ENCODE measurements at regions not wholly inside any gene's neighbourhood (a gene's known extent, or its start where the extent isn't known, plus 50 kb on each side); places are given as distances from the start of the nearest gene placed in this dataset.

DNA sequence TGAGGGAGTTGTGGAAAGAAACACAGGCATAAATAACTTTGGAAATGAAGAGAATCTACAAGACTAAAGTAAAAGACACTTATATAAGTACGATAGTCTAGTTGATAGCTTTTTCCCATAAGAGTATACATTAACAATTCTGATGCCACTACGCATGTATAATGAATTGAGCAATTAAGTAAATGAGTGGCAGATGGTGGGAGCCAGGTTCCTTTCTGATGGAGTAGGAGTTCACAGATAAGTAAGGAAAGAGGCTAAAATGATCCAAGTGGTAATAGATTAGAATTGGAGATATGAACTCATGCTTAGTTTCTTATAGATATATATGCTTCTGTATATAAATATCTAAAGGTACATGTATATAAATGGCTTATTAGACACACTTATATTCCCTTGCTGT lies 368.3 kb downstream of the FAM181B start:
- no peak for DNase-seq

DNA sequence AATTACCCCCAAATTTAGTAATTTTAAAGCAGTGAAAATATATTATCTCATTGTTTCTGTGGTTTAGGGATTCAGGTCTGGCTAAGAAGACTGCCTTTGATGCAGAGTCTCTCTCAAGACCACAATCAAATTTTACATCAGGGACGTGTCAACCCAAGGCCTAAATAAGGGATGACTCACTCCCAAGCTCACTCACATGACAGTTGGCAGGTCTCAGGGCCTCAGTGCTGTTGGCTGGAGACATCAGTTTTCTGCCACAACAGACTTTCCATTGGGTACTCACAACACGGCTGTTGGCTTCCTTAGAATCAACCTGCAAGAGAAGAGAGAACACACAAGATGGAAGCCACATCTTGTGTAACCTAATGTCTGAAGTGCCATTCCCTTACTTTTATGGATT lies 377.3 kb downstream of the FAM181B start:
- DNase-seq, result no peak

DNA sequence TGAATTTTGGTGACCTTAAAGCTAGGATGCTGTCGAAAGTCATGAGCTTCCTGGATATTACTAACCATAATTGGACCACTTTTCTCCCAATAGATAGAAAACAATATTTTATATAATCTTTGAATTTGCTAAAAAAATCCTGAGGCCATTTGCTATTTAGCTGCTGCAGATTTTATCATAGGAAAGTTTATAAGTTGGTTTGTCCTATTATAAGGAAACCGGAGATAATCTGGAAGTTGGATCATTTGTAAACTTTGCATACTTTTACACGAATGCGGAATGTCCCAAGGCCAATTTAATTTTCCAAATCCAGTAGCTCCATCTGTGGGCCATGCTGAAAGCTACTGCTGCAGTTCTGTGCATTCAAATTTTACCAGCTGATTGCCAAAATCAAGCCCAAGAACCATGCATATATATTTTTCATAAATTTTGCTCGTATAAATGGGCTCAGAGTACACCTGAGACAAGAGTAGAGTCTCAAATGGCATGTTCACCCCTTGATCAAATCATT lies 378.3 kb downstream of the FAM181B start:
- DNase-seq, result no peak

GRCh38 chr11:82326853-82327252 lies 406.8 kb downstream of the FAM181B start:
- DNase-seq, result no peak

DNA sequence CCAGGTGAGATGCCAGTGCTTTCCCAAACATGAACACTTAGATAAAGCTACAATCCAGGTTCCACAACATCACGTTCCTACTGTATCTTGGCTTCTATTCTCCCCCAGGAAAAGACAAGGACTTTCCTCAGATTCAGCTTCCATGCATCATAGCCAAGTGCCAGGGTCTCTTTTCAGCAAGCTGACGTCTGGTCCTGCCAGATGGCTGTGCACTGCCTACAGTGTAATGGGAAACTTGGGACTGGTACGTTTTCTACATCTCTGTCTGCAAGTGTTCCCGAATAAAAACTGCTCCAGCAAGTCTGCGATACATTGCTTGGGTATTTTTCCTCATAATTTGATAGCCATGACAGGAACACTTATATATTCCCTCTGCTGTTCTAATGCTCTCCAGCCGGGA lies 412.5 kb downstream of the FAM181B start:
- DNase-seq, result no peak

- no peak for DNase-seq
These were observed 418.6 kb downstream of the FAM181B start for GRCh38 chr11:82315093-82315492.

DNA sequence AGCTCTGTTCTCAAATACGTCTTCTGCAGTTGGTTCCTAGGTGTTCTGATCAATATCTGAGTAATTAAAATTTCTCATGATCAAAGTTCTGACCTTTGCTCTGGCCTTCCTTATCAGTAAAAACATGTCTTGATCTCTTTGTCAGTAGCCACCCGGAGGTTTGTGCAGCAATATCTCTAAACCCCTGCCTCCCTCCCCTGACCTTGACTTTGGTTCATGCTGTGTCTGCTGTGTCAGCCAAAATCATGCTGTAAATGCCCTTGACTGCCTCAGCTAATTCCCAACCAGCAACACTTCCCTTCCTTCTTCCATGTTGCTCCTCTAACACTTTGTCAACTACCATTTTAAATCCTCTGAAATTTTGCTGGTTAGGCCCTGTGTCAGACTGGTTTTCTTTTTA lies 424.7 kb downstream of the FAM181B start:
- no peak for DNase-seq

DNA sequence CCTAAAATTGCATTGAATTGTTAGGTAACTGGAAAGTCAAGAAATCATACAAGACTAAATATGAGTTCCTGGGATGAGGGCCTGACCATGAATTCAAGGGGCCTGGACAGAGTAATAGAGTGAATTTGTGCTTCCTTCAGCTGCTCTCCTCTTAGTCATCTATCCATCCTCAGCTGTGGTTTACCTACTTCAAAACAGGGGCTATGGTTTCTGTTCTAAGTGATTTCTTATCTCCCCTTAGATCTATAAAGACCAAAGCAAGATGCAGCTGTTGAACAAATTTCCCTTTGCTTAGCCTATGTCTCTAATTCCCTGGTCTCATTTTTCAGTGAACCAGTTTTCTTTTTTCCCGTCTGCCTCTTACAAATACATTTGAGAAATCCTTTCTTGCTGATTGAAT lies 428.5 kb downstream of the FAM181B start:
- DNase-seq, result no peak

- DNase-seq, result no peak
These were observed 430.0 kb downstream of the FAM181B start for GRCh38 chr11:82303671-82304070.

GRCh38 chr11:82288471-82288870 lies 445.2 kb downstream of the FAM181B start:
- no peak for DNase-seq

DNA sequence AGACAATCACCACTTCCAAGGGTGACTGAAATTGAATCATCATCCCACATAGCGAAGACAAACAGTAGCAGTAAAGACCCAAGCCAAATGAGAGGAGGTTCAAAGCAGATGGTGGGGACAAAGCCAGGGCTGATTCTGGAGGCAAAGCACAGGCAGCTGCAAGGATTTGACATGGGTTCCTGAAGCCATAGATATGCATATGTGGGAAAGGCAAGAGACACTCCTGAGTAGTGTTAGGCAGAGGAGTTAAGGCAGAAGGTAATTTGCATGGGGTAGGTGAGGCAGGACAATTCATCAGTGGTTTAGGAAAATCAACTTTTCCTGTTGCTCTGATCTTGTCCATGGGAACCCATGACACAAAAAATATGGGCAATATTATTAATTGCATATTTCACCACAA lies 462.8 kb downstream of the FAM181B start:
- DNase-seq, result no peak

DNA sequence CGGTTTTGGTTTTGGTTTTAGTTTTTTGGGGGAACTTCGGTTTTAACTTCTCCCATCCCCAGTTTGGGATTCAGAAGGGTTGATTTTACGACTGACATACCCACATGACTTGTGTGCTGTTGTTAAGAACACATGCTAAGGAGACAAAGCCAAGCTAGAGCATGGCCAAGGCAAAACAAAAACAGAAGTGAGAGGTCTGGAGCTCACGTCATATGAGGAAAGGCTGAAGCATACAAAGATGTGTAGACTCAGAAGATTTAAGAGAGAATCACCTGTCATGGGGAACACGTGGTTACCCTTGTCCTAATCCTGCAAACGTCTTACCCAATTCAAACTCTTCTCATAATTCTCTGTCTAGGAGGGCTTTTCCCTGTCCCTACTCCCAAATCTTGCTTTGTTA lies 465.0 kb downstream of the FAM181B start:
- DNase-seq, result no peak

DNA sequence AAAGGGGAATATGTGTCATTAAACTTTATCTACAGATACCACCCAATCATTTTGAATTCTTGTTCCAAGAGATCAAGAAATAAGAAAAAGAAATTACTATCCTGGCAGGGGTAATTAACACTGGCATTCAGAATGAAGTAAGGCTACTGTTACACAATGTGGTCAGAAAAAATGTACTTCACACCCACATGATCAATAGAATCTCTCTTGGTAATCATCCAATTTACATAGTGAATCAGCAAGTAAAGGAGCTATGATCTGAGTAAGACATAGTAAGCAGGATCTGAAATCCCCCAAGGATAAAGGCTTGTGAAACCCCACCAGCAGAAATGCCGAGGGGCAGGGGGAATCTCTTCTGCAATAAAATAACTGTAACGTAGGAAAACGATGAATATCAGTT lies 466.5 kb downstream of the FAM181B start:
- DNase-seq, result no peak

DNA sequence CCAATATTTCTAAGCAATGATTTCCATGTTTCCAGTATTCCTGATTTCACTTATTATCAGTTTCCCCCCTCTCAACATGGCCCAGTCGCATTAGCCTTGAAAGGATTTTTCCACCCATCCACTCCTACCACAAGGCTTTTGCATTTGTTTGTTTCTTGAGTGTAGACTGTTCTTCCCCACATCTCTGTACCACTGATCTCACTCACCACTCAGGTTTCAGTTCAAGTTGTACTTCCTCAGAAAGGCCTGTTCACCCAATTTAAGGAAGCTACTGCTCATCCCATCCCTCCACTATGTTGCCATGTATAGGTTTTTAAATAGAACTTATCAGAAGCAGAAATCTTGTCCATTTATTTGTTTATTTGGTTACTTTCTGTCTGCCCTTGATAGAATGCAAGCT lies 472.3 kb downstream of the FAM181B start:
- no peak for DNase-seq

DNA sequence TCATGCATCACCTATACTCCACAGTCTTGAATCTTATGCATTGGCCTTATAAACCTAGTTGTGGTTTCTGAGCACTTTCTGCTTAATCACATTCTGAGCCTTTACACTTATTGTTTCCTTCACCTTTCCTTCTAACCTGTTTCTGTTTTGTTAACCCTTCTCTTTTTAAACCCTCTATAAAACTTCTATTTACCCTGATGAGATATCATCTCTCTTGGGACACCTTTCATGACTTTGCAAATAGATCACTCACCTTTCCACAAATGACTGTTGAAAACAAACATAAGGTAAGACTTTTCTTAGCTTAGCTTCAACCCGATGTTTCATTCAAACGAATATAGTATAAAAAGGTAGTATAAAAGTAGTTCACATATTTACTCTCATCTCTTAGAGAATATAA lies 483.6 kb downstream of the FAM181B start:
- DNase-seq, result no peak

DNA sequence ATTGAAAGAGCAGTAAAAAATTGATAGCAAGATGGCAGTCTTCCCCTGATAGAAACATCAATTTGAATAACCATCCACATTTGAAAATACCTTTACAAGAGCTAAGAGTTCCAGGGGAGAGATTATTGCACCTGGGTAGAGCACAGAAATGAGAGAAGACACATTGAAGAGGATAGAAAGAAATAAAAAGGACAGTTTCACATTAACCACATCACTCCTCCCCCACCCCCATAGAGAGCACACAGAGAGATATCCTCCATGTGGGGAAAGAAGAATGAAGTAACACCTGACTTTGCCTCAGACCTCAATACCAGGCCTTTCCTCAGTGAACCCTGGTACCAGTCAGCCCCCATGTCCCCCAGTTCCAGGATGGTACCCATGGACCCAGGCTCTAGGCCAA lies 486.7 kb downstream of the FAM181B start:
- DNase-seq, result no peak

GRCh38 chr11:82239498-82239897 lies 494.2 kb downstream of the FAM181B start:
- no peak for DNase-seq

GRCh38 chr11:82234256-82234655 lies 499.4 kb downstream of the FAM181B start:
- no peak for DNase-seq

GRCh38 chr11:82233201-82233600 lies 500.5 kb downstream of the FAM181B start:
- DNase-seq, result no peak

GRCh38 chr11:82229341-82229740 lies 504.3 kb downstream of the FAM181B start:
- DNase-seq, result no peak

- no peak for DNase-seq
These were observed 507.7 kb downstream of the FAM181B start for GRCh38 chr11:82225930-82226329.

- DNase-seq, result no peak
These were observed 508.2 kb downstream of the FAM181B start for GRCh38 chr11:82225502-82225901.

DNA sequence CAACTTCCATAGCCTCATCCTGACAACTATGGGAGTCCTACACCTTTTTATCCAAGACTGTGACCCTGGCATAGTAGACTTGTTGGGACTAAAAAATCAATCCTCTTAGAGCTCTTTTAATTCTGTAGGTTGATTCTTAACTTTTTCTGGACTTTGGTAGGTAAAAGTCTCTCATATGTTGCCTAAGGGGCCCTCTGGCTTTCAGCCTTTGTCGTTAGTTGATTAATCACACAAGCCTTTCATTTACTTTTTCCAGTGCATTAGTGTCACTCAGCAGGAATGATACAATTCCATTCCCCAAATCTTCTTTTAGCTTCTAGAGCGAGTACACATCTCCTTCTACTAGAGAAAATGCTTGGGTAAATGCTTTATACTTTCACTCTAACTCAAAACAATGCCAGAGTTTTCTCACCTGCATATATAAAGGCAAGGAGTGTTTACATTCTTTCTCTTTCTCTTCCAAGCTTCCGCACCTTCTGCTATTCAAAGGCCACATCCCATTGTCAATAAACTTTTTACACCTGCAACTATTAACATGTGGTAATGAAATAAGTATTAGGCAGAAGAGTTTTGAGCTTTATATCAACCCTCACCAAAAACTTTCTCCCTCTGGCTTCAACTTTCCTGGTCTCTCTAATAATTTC lies 516.6 kb downstream of the FAM181B start:
- DNase-seq, result no peak

DNA sequence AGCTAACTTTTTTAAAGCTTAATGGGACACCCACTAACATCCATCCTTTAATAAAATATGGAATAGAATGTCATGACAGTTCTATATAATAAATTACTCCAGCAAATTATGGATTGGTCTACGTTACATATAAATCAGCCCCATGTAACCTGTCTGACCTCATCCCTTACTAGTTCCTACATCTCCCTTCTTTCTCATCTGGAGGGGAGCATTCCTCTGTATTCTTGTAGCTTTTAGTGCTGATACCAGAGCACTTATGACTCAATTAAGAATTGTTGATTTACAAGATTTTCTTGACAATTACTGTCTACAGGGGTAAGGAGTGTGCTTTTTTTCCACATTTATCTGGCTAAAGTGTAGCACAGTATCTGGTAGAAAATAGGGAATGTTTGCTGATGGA lies 523.7 kb downstream of the FAM181B start:
- DNase-seq, result no peak

DNA sequence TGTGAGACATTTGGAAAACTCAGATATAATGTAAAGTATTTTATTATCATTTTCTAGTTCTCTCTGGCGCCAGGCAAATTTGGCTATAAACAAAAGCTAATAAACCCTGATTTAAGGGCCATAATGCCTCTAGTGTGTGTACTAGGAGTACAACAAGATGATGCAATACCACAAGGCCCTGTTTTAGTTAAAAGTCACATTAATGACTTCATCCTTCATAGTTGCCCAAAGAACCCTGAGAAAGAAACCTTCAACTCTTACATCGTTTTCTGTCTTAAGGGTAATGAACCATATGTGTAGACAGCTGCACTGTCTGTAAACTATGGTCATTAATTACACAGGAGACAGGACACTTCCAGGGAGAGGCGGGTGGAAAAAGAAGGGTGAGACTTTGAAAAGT lies 538.4 kb downstream of the FAM181B start:
- no peak for DNase-seq

DNA sequence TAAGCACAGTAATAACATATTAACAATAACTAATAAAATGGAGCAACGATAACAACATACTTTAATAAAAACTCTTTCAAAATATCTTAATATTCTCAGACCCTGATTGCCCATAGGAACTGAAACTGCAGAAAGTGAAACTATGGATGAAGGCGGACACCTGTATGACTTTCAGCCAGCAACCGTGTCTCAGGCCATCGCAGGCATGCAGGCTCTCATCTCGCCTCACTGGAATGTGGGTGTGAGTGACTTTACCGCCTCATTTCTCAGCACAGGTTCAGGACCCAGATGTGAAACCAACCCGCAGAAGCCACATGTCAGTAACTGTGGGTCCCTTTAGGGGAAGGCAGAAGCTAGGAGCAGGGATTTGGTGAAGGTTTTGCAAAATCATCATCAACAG lies 539.1 kb downstream of the FAM181B start:
- no peak for DNase-seq
